Esophagus squamous epithelium (tissue), 4 donors: ENCODE measurements at regions not wholly inside any gene's neighbourhood (a gene's known extent, or its start where the extent isn't known, plus 50 kb on each side); places are given as distances from the start of the nearest gene placed in this dataset.

Experiments
- CTCF ChIP-seq, 6 experiments: fragments of 450-650 bp in 4 of 6; fragments of 200-600 bp in 2 of 6; sonication (generic) in 2 of 6; IDR thresholded peaks; one replicate each; pipeline ENCODE4 v1.5.1; 2016 to 2019; ENCODE audit warnings: antibody characterized with exemption in 6 of 6, mild to moderate bottlenecking in 4 of 6, moderate library complexity in 4 of 6
- POLR2A ChIP-seq, 4 donors: fragments of 450-650 bp; IDR thresholded peaks; one replicate each; pipeline ENCODE4 v1.6.1; 2017; ENCODE audit warnings: antibody characterized with exemption in 4 of 4, mild to moderate bottlenecking in 4 of 4, moderate library complexity in 3 of 4

- TF ChIP-seq POLR2A (IDR thresholded peaks at IDR 0.05) (no peak), CTCF (IDR thresholded peaks at IDR 0.05) (no peak)
Measured at GRCh38 chr12:75708802-75709201, 197.4 kb upstream of the KRR1 start.
